ENCODE measurements at regions not wholly inside any gene's neighbourhood (a gene's known extent, or its start where the extent isn't known, plus 50 kb on each side); places are given as distances from the start of the nearest gene placed in this dataset.

GRCh38 chr18:6610466-6610865 lies 119.0 kb upstream of the ARHGAP28 start:
- TF ChIP-seq CTCF (optimal IDR thresholded peaks at IDR 0.05 in 1 of 3, IDR thresholded peaks at IDR 0.05 in 1 of 3, conservative IDR thresholded peaks at IDR 0.05 in 1 of 3; ENCODE audit: extremely low read depth in 1 of 3, insufficient read depth in 2 of 3, low read length in 3 of 3) (no peak), EZH2 (IDR thresholded peaks at IDR 0.05; ENCODE audit: low read length) (no peak)
